Uterus (tissue), 2 donors: ENCODE measurements at regions not wholly inside any gene's neighbourhood (a gene's known extent, or its start where the extent isn't known, plus 50 kb on each side); places are given as distances from the start of the nearest gene placed in this dataset.

Experiments used
- CTCF ChIP-seq, 4 experiments: fragments of 200-600 bp in 2 of 4; fragments of 450-650 bp in 2 of 4; sonication (generic) in 2 of 4; IDR thresholded peaks; one replicate each; pipeline ENCODE4 v1.5.1; 2016 to 2019; ENCODE audit warnings: antibody characterized with exemption in 4 of 4, mild to moderate bottlenecking in 2 of 4, moderate library complexity in 1 of 4
- POLR2A ChIP-seq, 2 donors: fragments of 450-650 bp; IDR thresholded peaks; one replicate each; pipeline ENCODE4 v1.6.1; 2016; ENCODE audit warnings: antibody characterized with exemption in 2 of 2, mild to moderate bottlenecking in 1 of 2, moderate library complexity in 1 of 2

GRCh38 chrX:980587-981235 is 231.7 kb downstream of the CRLF2 start:
- TF ChIP-seq CTCF (IDR thresholded peaks at IDR 0.05) (no peak), POLR2A (IDR thresholded peaks at IDR 0.05) (no peak)
